Stimulated activated CD4-positive, alpha-beta T cell treated with anti-CD3 and anti-CD28 coated beads, Interleukin-2, amount 100 ng/mL, for 4 hours (primary cell): ENCODE measurements at regions not wholly inside any gene's neighbourhood (a gene's known extent, or its start where the extent isn't known, plus 50 kb on each side); places are given as distances from the start of the nearest gene placed in this dataset.

Experiments
- DNase-seq: peaks from one replicate; pipeline ENCODE4 v3.0.0-alpha.2; 2020; ENCODE audit warnings: low read depth

DNA sequence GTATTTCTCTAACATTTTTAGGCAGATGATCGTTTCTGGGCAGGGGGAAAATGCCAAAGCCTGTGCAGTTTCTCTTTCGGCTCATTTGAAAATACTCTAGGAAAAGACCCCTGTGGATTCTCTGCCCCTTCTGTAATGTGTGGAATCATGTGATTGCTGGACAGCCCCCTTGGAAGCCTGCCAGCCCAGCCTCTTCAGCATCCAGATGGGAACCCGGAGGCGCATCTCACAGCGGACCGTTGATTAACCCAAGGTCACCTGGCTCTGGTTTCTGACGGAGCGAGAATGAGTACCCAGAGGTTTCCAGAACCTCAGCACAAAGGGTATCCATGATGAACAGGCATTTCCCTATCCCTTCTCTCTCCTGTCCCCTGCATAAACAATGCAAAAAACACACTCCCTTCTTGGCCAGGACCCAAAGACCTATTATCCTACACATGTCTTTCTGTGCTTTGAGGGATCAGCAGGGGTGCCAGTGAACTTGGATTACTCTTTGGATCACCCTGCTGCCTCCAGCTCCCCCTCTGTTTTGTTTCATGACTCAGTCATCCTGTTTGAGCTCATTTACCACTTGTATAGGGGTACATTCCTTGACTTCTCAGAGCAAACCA lies 957.1 kb upstream of the RBFOX1 start:
- DNase-seq = no peak

DNA sequence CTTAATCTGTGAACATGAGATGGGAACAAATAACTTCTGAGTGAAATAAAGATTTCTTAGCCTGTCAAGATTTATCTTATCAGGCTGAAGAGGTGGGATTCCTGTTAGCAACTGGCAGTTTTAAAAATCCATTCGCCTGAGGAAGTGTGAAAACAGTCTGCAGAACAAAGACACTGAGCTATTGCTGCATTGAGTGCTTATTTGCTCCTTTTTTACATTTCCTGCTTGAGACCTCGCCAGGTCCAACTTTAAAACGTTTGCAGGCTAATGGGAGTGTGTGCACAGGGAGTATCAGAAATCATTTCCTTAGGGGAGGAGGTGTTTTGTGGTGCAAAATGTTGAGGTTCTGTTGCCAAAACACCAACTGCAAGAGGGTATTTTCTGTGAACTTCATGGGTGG lies 957.8 kb upstream of the RBFOX1 start:
- no peak for DNase-seq

- DNase-seq = no peak
Observed at GRCh38 chr16:6364846-6365245, 967.8 kb upstream of the RBFOX1 start.

DNA sequence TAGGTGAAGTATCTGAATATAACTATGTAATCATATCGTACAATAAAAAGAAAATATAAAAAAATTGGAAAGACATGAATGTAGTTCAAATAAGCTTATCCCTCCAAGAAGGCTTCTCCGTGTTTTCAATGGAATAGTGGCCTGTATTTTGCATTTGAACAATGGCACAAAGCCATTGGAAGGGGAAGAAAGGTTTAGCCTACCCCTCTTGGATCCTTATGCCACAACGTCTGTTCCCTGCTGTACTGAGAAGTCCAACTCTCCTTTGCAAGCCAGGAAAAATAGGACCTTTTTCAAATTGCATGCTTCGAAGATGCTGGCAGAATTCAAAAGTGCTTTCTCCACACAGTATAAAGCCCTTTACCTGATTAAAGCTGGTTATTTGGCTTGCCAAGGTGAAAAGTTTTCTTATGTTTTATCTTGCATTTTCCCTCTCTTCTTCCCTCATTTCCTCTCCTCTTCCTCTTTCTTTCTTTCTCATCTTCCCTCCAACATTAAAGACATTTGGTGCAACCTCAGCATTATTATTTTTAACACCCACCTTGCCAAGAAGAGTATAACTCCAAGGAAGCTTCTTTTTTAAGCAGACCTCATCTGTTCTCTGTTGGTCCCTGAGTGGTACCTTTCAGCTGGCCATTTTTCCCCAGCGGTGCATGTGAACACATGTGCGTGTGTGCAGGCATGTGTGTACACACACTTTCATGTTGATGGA lies 968.6 kb upstream of the RBFOX1 start:
- no peak for DNase-seq

DNA sequence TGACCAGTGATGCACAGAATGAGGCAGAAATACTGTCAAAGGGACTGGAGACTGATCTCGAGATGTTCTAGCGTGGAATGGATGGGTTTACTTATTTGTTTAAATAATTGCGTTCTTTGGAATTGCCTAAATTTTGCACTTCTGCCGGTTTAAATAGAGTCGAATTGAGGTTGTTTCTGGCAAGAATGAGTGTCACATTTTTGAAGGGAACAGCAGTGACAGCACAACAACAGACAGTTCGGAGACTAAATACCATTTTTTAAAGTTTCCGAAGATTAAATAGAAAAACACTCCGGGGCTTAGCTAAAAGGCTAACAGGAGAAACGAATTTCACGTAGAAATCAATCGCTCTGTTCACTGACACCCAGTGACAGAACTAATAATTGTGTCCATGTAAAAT lies 969.2 kb upstream of the RBFOX1 start:
- no peak for DNase-seq

- DNase-seq = no peak
Observed at GRCh38 chr16:6362321-6362720, 970.3 kb upstream of the RBFOX1 start.

DNA sequence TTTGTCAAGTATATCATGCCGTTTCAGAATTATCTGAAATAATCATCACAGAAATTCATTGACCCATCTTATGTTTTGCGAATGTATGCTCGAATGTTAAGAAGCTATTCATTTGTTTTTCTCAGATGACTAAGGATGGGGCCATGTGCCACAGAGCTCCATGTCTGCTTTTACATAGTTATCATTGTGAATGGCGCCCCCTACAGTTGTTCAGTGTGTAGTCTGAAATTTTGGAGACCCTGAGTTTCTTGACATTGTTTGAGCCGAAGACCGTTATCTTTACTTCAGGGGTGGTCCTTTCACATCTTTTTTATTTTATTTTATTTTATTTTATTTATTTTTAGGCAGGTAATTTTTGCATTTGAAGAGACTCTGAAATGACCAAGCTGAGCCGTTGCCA lies 972.0 kb upstream of the RBFOX1 start:
- no peak for DNase-seq

- DNase-seq = no peak
Observed at GRCh38 chr16:6356911-6357310, 975.7 kb upstream of the RBFOX1 start.

GRCh38 chr16:6349725-6350124 lies 982.9 kb upstream of the RBFOX1 start:
- no peak for DNase-seq

DNA sequence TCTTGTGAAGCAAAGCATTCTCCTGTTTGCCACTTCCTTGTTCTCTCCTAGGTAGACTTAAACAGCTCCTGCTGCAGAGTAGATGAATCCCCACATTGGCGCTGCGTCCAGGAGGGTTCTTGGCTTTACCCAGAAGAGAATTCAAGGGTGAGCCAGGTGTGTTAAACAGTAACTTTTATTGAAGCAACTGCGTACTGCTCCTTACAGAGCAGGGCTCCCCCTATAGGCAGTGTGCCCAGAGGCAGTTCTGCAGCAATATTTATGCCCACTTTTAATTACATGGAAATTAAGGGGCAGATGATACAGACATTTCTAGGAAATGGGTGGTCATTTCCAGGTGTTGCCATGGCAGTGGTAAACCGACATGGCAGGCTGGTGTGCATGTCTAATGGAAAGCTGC lies 987.6 kb upstream of the RBFOX1 start:
- no peak for DNase-seq

GRCh38 chr16:6343157-6343556 lies 989.5 kb upstream of the RBFOX1 start:
- no peak for DNase-seq

- no peak for DNase-seq
Observed at GRCh38 chr16:6341981-6342380, 990.7 kb upstream of the RBFOX1 start.

GRCh38 chr16:6335072-6335471 lies 997.6 kb upstream of the RBFOX1 start:
- no peak for DNase-seq

DNA sequence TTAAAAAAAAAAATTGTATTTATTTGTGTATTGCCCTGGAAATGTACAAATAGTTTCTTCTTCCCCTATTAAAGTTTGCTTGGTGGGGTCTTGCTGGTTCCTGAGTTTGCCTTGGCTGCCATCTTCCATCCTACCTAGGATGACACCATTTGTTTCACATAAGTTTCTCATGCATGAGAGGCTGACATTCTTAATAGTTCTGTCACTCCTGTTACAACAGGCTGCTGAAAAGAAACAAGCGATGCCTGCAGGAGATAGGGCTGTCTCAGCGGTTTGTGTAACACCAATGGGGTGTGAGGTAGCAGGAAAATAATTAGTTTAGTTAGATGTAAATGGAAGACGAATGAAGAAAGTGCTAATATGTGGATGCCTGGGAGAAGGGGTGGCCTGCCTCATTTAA lies 1000.9 kb upstream of the RBFOX1 start:
- DNase-seq = no peak

- DNase-seq = no peak
Observed at GRCh38 chr16:6317934-6318333, 1014.7 kb upstream of the RBFOX1 start.

GRCh38 chr16:6309271-6309670 lies 1023.4 kb upstream of the RBFOX1 start:
- DNase-seq = no peak

DNA sequence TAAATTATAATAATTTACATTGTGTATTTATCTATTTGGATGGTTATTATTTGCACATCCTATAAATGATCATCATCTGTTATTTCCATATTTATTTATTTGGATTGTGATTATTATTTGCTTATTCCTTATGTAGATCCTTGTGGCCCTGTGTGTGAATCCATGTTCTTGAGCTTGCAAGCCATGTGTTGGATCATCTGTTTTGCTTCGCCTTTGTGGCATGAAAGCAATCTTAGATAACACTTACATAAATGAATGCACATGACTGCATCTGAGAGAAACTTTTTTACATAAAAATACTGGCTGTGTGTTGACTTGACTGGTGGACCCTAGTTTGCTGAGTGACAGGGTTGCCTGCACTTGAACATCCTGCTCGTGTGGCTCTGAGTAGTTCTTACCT lies 1024.5 kb upstream of the RBFOX1 start:
- DNase-seq = no peak

GRCh38 chr16:6300523-6300922 lies 1032.1 kb upstream of the RBFOX1 start:
- no peak for DNase-seq

- no peak for DNase-seq
Observed at GRCh38 chr16:6297666-6298410, 1034.8 kb upstream of the RBFOX1 start.

DNA sequence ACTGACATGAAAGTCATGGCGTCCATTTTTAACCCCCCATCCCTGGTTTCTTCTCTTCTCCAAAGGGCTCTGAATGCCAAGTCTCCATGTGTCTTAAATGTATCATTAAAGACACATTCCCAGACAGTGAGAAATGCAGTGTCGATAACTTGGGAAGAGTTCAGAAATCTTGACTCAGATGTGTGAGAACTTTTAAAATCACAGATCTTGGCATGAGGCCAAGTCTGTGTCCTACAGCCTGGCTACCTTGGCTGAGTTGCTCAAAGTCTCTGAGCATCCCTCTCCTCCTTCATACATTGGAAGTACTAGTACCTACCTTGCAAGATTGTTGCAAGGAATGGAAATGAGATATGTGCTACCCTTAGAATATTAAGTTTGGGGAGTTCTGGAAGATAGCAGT lies 1046.5 kb upstream of the RBFOX1 start:
- DNase-seq = no peak

DNA sequence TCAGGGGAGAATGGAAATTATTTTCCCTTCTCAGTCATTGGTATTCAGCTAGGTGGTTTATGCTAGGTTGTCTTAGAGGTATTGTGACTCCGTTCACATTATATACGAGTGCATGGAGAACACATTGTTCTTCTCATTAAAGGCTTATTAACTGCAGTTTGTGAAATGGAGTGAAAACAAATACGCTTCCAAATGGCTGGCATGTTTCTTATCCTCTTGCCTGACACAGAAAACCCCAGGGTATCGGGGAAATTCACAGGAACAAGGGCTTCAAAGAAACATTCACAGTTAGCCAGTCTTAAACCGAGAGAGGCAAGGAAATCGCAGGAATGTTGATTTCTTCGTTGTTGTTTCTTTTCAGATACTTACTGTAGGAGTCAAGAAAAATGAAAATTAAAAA lies 1047.9 kb upstream of the RBFOX1 start:
- DNase-seq = no peak

- DNase-seq = no peak
Observed at GRCh38 chr16:6281994-6282393, 1050.7 kb upstream of the RBFOX1 start.

- no peak for DNase-seq
Observed at GRCh38 chr16:6281274-6281673, 1051.4 kb upstream of the RBFOX1 start.
